ENCODE measurements at regions not wholly inside any gene's neighbourhood (a gene's known extent, or its start where the extent isn't known, plus 50 kb on each side); places are given as distances from the start of the nearest gene placed in this dataset.
"Not testable (repeated sequence)": the region's sequence is repeated elsewhere in the genome, so short reads cannot be mapped to it uniquely, and the experiment has no call there.

DNA sequence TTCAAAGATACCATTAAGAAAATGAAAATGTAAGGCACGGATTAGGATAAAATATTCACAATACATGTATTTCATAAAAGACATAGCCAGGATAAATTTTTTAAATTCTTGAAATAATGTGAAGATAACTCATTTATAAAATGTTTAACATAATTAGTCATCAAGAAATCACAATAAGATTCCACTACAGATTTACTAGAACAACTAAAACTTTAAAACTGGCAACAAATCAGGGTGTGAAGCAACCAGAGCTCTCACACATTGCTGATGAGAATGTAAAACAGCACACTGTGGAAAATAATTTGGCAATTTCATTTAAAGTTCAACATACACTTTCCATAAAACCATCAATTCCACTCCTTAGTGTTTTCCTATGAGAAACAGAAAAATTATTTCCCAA is 89.6 kb upstream of the UBE2E3 start:
- Histone ChIP-seq H3K4me1 (no peaks in the 10 kb centered on the region), H3K27me3 (no peaks in the 10 kb centered on the region), H3K9me3 (no peaks in the 10 kb centered on the region), H3K36me3 (no peaks in the 10 kb centered on the region), H3K27ac (no peak overlapping the region), H3K4me3 (no peak overlapping the region)
- no peak for TF ChIP-seq POLR2A (IDR thresholded peaks at IDR 0.05)
- TF ChIP-seq, protein P1, sequence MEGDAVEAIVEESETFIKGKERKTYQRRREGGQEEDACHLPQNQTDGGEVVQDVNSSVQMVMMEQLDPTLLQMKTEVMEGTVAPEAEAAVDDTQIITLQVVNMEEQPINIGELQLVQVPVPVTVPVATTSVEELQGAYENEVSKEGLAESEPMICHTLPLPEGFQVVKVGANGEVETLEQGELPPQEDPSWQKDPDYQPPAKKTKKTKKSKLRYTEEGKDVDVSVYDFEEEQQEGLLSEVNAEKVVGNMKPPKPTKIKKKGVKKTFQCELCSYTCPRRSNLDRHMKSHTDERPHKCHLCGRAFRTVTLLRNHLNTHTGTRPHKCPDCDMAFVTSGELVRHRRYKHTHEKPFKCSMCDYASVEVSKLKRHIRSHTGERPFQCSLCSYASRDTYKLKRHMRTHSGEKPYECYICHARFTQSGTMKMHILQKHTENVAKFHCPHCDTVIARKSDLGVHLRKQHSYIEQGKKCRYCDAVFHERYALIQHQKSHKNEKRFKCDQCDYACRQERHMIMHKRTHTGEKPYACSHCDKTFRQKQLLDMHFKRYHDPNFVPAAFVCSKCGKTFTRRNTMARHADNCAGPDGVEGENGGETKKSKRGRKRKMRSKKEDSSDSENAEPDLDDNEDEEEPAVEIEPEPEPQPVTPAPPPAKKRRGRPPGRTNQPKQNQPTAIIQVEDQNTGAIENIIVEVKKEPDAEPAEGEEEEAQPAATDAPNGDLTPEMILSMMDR (IDR thresholded peaks at IDR 0.05): no peak
- no peak for DNase-seq

GRCh38 chr2:180882959-180883358 is 97.4 kb upstream of the UBE2E3 start:
- Histone ChIP-seq H3K27me3 (no peaks in the 10 kb centered on the region), H3K4me1 (no peaks in the 10 kb centered on the region), H3K4me3 (no peak overlapping the region), H3K36me3 (no peaks in the 10 kb centered on the region), H3K27ac (no peak overlapping the region), H3K9me3 (no peaks in the 10 kb centered on the region)
- no peak for DNase-seq
- TF ChIP-seq, protein P1 (IDR thresholded peaks at IDR 0.05): no peak
- TF ChIP-seq POLR2A (IDR thresholded peaks at IDR 0.05): no peak

DNA sequence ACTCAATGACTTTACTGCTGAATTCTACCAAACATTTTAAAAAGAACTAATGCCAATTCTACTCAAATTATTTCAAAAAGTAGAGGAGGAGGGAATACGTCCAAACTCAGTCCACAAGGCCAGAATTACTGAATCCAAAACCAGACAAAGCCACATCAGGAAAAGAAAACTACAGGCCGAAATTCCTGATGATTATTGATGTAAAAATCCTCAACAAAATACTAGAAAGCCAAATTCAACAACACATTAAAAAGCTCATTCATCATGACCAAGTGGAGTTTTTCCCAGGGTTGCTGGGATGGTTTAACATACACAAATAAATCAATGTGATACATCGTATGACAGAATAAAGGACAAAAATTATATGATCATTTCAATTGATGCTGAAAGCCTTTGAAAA is 103.9 kb upstream of the UBE2E3 start:
- Histone ChIP-seq H3K4me3 (no peak overlapping the region), H3K9me3 (no peaks in the 10 kb centered on the region), H3K36me3 (no peaks in the 10 kb centered on the region), H3K27me3 (no peaks in the 10 kb centered on the region), H3K4me1 (no peaks in the 10 kb centered on the region), H3K27ac (no peak overlapping the region)
- TF ChIP-seq POLR2A (IDR thresholded peaks at IDR 0.05): no peak
- TF ChIP-seq, protein P1 (IDR thresholded peaks at IDR 0.05): no peak
- DNase-seq: no peak

- Histone ChIP-seq H3K27me3 (no peaks in the 10 kb centered on the region), H3K9me3 (no peaks in the 10 kb centered on the region), H3K4me3 (no peak overlapping the region), H3K4me1 (no peaks in the 10 kb centered on the region), H3K27ac (no peak overlapping the region), H3K36me3 (no peaks in the 10 kb centered on the region)
- TF ChIP-seq, protein P1 (IDR thresholded peaks at IDR 0.05): no peak
- TF ChIP-seq POLR2A (IDR thresholded peaks at IDR 0.05): no peak
- DNase-seq: no peak
These were observed 107.2 kb upstream of the UBE2E3 start for GRCh38 chr2:180873219-180873618.

DNA sequence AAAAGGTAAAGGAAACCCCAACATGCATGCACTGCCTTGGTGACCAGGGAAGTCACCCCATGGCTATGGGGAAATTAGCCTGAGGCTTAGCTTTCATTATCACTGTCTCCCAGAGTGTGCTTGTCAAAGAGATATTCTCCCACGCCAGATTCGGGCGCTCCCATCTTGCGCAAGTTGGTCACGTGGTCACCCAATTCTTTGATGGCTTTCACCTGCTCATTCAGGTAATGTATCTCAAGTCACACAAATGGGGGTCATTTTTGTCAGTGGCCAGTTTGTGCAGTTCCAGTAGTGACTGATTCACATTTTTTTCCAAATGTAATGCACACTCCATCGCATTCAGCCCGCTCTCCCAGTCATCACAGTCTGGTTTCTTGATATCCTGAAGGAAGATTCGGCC is 107.6 kb upstream of the UBE2E3 start:
- H3K36me3 ChIP-seq, H3K4me1 ChIP-seq, H3K4me3 ChIP-seq, H3K27ac ChIP-seq, H3K9me3 ChIP-seq, DNase-seq, H3K27me3 ChIP-seq: not testable (repeated sequence)

DNA sequence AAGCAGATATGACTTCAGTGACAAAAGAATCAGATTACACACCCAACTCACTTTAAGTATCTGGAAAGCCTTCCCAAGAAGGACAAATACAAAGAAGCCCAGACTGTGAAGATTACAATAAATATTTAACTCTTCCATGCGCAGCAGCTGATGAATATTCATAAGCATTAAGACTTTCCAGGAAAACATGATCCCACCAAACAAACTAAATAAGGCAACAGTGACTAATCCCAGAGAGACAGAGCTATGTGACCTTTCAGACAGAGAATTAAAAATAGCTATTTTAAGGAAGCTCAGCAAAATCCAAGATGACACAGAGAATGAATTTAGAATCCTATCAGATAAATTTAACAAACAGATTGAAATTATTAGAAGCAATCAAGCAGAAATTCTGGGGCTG is 108.2 kb upstream of the UBE2E3 start:
- no peak overlapping the region for H3K4me3 ChIP-seq
- TF ChIP-seq POLR2A (IDR thresholded peaks at IDR 0.05): no peak
- TF ChIP-seq, protein P1 (IDR thresholded peaks at IDR 0.05): no peak
- H3K36me3 ChIP-seq: no peaks in the 10 kb centered on the region
- no peaks in the 10 kb centered on the region for H3K4me1 ChIP-seq
- DNase-seq: no peak
- no peaks in the 10 kb centered on the region for H3K27me3 ChIP-seq
- H3K9me3 ChIP-seq: no peaks in the 10 kb centered on the region
- H3K27ac ChIP-seq: no peak overlapping the region

Measured in Peyer's patch (tissue), 4 donors.